ENCODE measurements at regions not wholly inside any gene's neighbourhood (a gene's known extent, or its start where the extent isn't known, plus 50 kb on each side); places are given as distances from the start of the nearest gene placed in this dataset.

- Mint-ChIP-seq H3K4me1 (peaks cover 28% of the 10 kb centered on the region), H3K36me3 (ENCODE audit: low read depth) (no peaks in the 10 kb centered on the region), H3K9me3 (no peaks in the 10 kb centered on the region), H3K27me3 (ENCODE audit: low read depth) (peaks cover 95% of the 10 kb centered on the region), H3K27ac (ENCODE audit: unreplicated experiment) (no peak overlapping the region), H3K4me3 (no peak overlapping the region)
- no peak for DNase-seq (ENCODE audit: low read depth, low spot score)
- no peak for TF ChIP-seq CTCF (conservative IDR thresholded peaks at IDR 0.05)
Observed at GRCh38 chr6:137353346-137353745, 134.2 kb upstream of the IFNGR1 start.

- H3K27ac Mint-ChIP-seq (ENCODE audit: unreplicated experiment): no peak overlapping the region
- no peak overlapping the region for H3K4me3 Mint-ChIP-seq
- no peaks in the 10 kb centered on the region for H3K36me3 Mint-ChIP-seq (ENCODE audit: low read depth)
- H3K9me3 Mint-ChIP-seq: no peaks in the 10 kb centered on the region
- no peak for TF ChIP-seq CTCF (conservative IDR thresholded peaks at IDR 0.05)
- H3K4me1 Mint-ChIP-seq: peaks cover 23% of the 10 kb centered on the region
- H3K27me3 Mint-ChIP-seq (ENCODE audit: low read depth): peaks cover 94% of the 10 kb centered on the region
- DNase-seq (ENCODE audit: low read depth, low spot score): no peak
Observed at GRCh38 chr6:137352859-137353258, 133.7 kb upstream of the IFNGR1 start.

- no peak for DNase-seq (ENCODE audit: low read depth, low spot score)
- no peak overlapping the region for H3K27ac Mint-ChIP-seq (ENCODE audit: unreplicated experiment)
Observed at GRCh38 chr6:137351890-137352289, 132.7 kb upstream of the IFNGR1 start.

GRCh38 chr6:137350857-137351256 lies 131.7 kb upstream of the IFNGR1 start:
- no peak for DNase-seq (ENCODE audit: low read depth, low spot score)
- H3K9me3 Mint-ChIP-seq: no peaks in the 10 kb centered on the region
- no peak overlapping the region for H3K4me3 Mint-ChIP-seq
- no peak overlapping the region for H3K27ac Mint-ChIP-seq (ENCODE audit: unreplicated experiment)
- H3K4me1 Mint-ChIP-seq: peaks cover 14% of the 10 kb centered on the region
- H3K27me3 Mint-ChIP-seq (ENCODE audit: low read depth): peaks cover 89% of the 10 kb centered on the region
- no peak for TF ChIP-seq CTCF (conservative IDR thresholded peaks at IDR 0.05)
- no peaks in the 10 kb centered on the region for H3K36me3 Mint-ChIP-seq (ENCODE audit: low read depth)

More at GRCh38 chr6:137351890-137352289, 132.7 kb upstream of the IFNGR1 start:
- Mint-ChIP-seq H3K4me1 (peaks cover 14% of the 10 kb centered on the region), H3K27me3 (ENCODE audit: low read depth) (peaks cover 93% of the 10 kb centered on the region), H3K9me3 (no peaks in the 10 kb centered on the region), H3K36me3 (ENCODE audit: low read depth) (no peaks in the 10 kb centered on the region), H3K4me3 (no peak overlapping the region)
- TF ChIP-seq CTCF (conservative IDR thresholded peaks at IDR 0.05): no peak

GRCh38 chr6:137349856-137350830 lies 131.0 kb upstream of the IFNGR1 start:
- Mint-ChIP-seq H3K4me1 (peaks cover 14% of the 10 kb centered on the region), H3K27ac (ENCODE audit: unreplicated experiment) (no peak overlapping the region), H3K9me3 (no peaks in the 10 kb centered on the region), H3K4me3 (no peak overlapping the region), H3K36me3 (ENCODE audit: low read depth) (no peaks in the 10 kb centered on the region), H3K27me3 (ENCODE audit: low read depth) (peaks cover 89% of the 10 kb centered on the region)
- TF ChIP-seq CTCF (conservative IDR thresholded peaks at IDR 0.05): no peak
- DNase-seq (ENCODE audit: low read depth, low spot score): no peak

Data from neural crest cell (in vitro differentiated cells).